IMR-90 (cell line): ENCODE measurements at regions not wholly inside any gene's neighbourhood (a gene's known extent, or its start where the extent isn't known, plus 50 kb on each side); places are given as distances from the start of the nearest gene placed in this dataset.

ENCODE experiments used
- BHLHE40 ChIP-seq: fragments of 150-350 bp; IDR thresholded peaks from 2 replicates; pipeline ENCODE4 v1.6.1; 2016; ENCODE audit warnings: mild to moderate bottlenecking, low read depth, low read length
- CHD1 ChIP-seq: IDR thresholded peaks from 2 replicates; pipeline ENCODE4 v1.6.1; 2012; ENCODE audit warnings: low read depth, low read length, improper control_type of control experiment
- POLR2A ChIP-seq: IDR thresholded peaks from 2 replicates; pipeline ENCODE4 v1.6.1; 2012; ENCODE audit warnings: mild to moderate bottlenecking, low read depth, low read length
- RFX5 ChIP-seq: IDR thresholded peaks from 2 replicates; pipeline ENCODE4 v1.8.0; 2012; ENCODE audit warnings: low read depth, mild to moderate bottlenecking, low read length, moderate library complexity
- USF2 ChIP-seq: fragments of 150-350 bp; IDR thresholded peaks from 2 replicates; pipeline ENCODE4 v1.6.1; 2017; ENCODE audit warnings: mild to moderate bottlenecking, antibody characterized with exemption, low read length, low read depth
- TF ChIP-seq, protein P1 (sequence below): conservative IDR thresholded peaks from 2 replicates; pipeline ENCODE4 v1.5.1; 2012; ENCODE audit warnings: mild to moderate bottlenecking, low read depth, low read length, improper control_type of control experiment

- TF ChIP-seq POLR2A = no peak
- TF ChIP-seq BHLHE40 = no peak
- TF ChIP-seq, protein P1, sequence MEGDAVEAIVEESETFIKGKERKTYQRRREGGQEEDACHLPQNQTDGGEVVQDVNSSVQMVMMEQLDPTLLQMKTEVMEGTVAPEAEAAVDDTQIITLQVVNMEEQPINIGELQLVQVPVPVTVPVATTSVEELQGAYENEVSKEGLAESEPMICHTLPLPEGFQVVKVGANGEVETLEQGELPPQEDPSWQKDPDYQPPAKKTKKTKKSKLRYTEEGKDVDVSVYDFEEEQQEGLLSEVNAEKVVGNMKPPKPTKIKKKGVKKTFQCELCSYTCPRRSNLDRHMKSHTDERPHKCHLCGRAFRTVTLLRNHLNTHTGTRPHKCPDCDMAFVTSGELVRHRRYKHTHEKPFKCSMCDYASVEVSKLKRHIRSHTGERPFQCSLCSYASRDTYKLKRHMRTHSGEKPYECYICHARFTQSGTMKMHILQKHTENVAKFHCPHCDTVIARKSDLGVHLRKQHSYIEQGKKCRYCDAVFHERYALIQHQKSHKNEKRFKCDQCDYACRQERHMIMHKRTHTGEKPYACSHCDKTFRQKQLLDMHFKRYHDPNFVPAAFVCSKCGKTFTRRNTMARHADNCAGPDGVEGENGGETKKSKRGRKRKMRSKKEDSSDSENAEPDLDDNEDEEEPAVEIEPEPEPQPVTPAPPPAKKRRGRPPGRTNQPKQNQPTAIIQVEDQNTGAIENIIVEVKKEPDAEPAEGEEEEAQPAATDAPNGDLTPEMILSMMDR = no peak
- TF ChIP-seq RFX5 = no peak
- TF ChIP-seq CHD1 = no peak
- TF ChIP-seq USF2 = no peak
Observed at GRCh38 chr2:194232600-194232999, 1424.4 kb upstream of the SLC39A10 start.
